ENCODE measurements at regions not wholly inside any gene's neighbourhood (a gene's known extent, or its start where the extent isn't known, plus 50 kb on each side); places are given as distances from the start of the nearest gene placed in this dataset.
"Not testable (repeated sequence)": the region's sequence is repeated elsewhere in the genome, so short reads cannot be mapped to it uniquely, and the experiment has no call there.

- not testable (repeated sequence) for TF ChIP-seq CTCF (IDR thresholded peaks at IDR 0.05); REST (IDR thresholded peaks at IDR 0.05; ENCODE audit: insufficient read depth in 1 of 2, low read depth in 2 of 2, low read length in 1 of 2); SIN3A (IDR thresholded peaks at IDR 0.05; ENCODE audit: borderline replicate concordance, insufficient read depth, low read depth, low read length)
Observed at GRCh38 chr1:149269001-149269702, 165.8 kb upstream of the NBPF9 start.
